Coronary artery (tissue), 2 donors: ENCODE measurements at regions not wholly inside any gene's neighbourhood (a gene's known extent, or its start where the extent isn't known, plus 50 kb on each side); places are given as distances from the start of the nearest gene placed in this dataset.
A peak's percentile ranks its signal among the peaks of the same experiment; 100 is the strongest.

Experiments
- DNase-seq: peaks from one replicate; pipeline ENCODE4 v3.0.0-alpha.2; 2017; ENCODE audit warnings: low spot score
- H3K27ac ChIP-seq, 2 donors: fragments of 200-600 bp; sonication (generic); one replicate each; pipeline ENCODE4 v1.5.1; 2016 to 2019
- H3K4me3 ChIP-seq: fragments of 200-600 bp; sonication (generic); 2 replicates; pipeline ENCODE4 v1.5.1; 2016; ENCODE audit warnings: mild to moderate bottlenecking, moderate library complexity
- TF ChIP-seq, protein P1 (sequence below): fragments of 200-600 bp; sonication (generic); IDR thresholded peaks from one replicate; pipeline ENCODE4 v1.5.1; 2019; ENCODE audit warnings: antibody characterized with exemption

DNA sequence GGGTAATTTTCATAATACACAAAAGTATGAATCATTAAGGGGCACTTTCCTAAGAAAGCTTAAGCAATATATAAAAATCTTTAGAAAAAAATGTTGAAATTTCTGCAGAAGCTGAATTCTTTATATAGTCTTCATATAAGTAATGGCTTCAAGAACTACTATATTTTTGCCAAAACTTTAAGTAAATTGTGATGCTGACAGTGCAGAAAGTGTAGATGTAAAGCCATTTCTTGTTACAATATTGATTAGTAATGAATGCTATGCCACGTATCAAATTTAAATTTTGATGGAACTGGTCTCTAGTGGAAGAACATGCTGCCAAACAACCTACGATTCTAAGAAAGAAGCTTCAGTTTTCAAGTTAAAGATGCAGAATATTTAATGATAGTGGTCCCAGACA, 1210.0 kb downstream of the SLITRK1 start:
- TF ChIP-seq, protein P1, sequence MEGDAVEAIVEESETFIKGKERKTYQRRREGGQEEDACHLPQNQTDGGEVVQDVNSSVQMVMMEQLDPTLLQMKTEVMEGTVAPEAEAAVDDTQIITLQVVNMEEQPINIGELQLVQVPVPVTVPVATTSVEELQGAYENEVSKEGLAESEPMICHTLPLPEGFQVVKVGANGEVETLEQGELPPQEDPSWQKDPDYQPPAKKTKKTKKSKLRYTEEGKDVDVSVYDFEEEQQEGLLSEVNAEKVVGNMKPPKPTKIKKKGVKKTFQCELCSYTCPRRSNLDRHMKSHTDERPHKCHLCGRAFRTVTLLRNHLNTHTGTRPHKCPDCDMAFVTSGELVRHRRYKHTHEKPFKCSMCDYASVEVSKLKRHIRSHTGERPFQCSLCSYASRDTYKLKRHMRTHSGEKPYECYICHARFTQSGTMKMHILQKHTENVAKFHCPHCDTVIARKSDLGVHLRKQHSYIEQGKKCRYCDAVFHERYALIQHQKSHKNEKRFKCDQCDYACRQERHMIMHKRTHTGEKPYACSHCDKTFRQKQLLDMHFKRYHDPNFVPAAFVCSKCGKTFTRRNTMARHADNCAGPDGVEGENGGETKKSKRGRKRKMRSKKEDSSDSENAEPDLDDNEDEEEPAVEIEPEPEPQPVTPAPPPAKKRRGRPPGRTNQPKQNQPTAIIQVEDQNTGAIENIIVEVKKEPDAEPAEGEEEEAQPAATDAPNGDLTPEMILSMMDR = no peak
- no peak for DNase-seq
- Histone ChIP-seq H3K27ac (no peak overlapping the region), H3K4me3 (no peak overlapping the region)

DNA sequence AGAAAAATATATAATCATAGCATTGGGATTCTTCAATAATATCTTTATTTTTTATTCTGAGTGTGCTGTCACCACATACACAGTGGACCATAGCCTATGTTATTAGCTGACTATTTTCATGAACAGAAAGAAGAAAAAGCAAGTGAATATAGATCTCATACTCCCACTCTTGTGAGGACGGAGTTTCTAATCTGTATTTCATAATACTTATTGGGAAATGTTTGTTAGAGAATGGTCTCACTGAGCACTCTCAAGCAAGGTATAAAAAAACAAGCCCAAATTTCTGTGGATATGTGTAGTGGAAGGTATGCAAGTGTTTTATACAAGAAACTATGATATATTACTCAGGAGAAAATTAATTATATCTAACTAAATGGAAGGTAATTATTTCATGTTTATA, 1218.1 kb downstream of the SLITRK1 start:
- DNase-seq = no peak
- no peak overlapping the region for H3K4me3 ChIP-seq
- TF ChIP-seq, protein P1 = no peak
- no peak overlapping the region for H3K27ac ChIP-seq

DNA sequence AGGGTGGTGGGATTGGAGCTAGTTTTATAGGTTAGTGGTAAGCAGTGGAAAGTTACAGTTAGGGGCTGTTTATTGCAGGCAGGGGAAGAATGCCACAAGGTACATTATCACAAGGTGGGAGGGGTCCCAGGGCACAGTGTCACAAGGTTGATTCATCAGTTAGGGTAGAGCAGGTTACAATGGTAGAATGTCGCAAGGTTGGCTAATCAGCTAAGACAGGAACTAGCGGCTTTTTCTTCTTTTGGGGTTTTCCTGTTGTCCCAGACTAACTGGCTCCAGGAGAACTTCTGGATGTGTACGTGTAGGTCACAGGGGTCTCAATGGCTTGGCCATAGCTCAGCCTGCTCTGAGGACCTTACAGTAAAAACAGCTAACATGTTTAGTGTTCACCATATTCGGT, 1221.1 kb downstream of the SLITRK1 start:
- no peak for DNase-seq
- TF ChIP-seq, protein P1 = no peak
- H3K4me3 ChIP-seq = no peak overlapping the region
- H3K27ac ChIP-seq = no peak overlapping the region

DNA sequence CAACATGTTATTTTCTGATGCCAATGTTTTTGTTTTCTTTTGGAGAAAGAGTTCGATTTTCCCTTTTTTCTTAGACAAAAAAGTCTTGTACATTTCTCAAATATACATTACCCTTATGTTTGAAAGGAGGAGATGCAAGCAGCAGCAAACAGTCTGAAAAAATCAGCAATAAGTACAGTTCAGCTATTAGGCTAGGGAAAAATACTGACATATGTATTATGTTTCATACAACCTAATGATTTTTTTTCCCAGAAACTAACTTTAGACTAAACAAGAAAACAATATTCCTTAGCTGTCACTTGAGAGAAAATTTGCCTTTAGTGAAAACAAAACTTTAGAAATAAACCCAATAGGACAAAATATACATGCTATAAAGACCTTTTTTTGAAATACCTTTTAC, 1223.5 kb downstream of the SLITRK1 start:
- DNase-seq = no peak

DNA sequence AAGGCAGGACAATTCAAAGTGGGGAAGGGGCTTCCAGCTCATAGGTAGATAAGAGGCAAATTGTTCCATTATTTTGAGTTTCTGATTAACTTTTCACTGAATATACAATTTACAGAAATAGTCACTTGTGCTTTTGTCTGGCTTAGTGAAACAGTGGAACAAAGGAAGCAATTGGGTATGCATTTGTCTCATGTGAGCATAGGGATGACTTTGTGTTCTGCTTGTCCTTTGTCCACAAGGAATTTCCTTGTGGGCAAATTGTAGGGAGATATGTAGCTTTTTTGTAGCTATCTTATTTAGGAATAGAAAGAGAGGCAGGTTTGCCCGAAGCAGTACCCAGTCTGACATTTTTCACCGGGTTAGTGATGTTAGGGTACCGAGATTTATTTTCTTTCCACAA, 1224.8 kb downstream of the SLITRK1 start:
- Histone ChIP-seq H3K27ac (no peak overlapping the region), H3K4me3 (no peak overlapping the region)
- DNase-seq = no peak
- TF ChIP-seq, protein P1 = no peak

More for the DNA sequence above, 1223.5 kb downstream of the SLITRK1 start:
- Histone ChIP-seq H3K4me3 (no peak overlapping the region), H3K27ac (no peak overlapping the region)
- TF ChIP-seq, protein P1 = no peak

DNA sequence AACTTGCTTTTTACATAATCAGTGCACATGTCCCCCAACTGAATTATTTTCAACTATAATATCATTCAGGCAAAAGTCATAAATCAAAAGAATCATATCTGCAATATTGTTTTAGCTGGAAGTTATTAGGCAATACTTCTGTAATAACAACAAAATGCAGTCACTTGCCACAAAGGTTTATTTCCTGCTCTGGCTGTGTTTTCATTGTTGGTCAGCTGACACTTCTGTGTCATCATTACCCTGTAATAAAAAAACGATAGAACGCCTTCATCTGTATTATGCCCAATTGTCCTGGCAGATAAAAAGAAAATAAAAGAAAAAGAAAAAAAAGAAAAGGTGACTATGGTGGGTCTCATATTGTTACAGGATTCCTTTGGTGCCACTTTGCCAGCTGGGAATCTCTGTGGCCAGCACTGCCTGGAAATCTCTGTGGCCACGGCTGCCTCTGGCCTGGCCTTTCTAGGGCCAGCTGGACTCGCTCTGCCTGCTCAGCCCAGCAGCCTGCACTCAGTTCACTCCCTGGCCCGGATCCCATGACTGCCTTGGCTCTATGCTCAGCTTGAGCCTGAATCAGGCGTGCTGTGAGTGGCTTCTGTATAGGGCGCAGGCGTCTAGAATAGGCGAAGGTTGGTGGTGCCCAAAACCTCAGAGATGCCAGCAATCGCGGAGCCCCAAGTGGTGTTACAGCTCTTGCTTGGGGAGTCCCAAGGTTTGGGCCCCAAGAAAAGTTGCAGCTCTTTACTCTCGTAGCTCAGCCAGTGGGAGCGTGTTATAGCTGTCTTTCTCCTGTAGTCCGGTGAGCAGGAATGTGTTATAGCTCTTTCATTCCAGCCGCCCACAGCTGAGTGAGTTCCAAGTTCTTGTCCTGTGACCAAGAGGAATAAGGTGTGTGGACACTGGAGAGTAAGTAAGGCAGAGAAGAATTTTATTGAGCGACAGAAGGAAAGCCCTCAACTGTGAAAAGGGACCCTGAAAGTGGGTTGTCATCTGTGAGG, 1227.1 kb downstream of the SLITRK1 start:
- peak; percentile 84 for DNase-seq
- Histone ChIP-seq H3K4me3 (peak overlapping the region; percentile 13), H3K27ac (peak overlapping the region; percentile 25 to 47)
- TF ChIP-seq, protein P1 = no peak

DNA sequence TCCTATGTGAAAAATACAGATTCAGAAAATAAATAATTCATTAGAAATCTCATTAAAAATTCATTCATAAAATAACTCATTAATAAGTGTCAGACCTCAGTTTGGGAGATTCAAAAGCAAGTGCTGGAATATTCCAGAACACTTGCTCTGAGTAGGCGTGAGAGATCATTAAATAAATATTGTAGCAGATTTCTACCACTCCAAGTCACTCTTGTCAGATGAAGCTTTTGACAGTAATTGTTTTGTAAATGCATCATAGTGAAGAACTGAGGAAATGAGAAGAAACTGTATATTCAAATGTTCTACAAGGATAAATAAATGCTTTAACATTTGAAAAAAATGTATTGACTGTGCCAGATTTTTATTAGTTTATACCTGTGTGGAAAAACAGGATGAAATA, 1228.1 kb downstream of the SLITRK1 start:
- Histone ChIP-seq H3K27ac (no peak overlapping the region), H3K4me3 (no peak overlapping the region)
- no peak for DNase-seq
- TF ChIP-seq, protein P1 = no peak
